EL (cell line): ENCODE measurements at regions not wholly inside any gene's neighbourhood (a gene's known extent, or its start where the extent isn't known, plus 50 kb on each side); places are given as distances from the start of the nearest gene placed in this dataset.

Experiments
- DNase-seq: peaks from one replicate; pipeline ENCODE4 v3.0.0-alpha.2; 2016

DNA sequence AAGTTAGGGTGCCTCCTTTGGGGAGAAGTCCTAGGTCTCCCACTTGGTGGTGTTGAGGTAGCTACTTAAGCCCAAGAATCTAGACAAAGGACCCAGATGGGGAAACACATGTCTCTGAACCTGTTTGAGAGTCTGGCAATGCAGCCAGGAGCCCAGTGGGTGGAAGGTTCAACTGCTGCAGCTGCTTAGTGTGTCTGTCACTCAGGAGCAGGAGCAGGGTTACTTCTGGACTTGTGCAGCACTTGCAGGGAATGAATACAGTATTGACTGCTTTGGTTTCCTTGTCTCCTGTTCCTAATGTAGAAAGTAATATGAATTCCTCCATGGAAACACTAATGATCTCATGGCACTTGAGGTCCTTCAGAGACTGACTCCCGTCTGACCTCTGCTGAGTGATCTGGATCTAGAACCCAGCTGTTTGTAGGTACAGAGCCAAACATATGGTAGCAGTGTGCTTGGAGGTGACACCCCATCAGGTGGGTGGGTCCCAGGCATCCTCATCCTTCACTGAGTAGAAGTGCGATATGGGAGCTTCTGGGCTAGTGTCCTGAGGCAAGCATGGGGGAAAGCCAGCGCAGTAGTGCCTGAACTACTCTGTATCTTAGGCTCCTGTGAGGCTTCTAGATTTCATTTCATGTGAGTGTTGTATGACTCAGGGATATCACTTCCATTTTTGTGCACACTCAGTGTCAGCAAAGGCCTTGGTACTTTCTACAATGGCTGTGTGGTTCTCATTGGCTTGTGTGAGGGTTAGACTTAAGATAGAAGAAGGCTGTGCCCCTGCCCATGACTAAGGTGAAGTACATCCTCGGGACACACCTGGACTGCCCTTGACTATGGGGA lies 85.0 kb upstream of the WDR1 start:
- no peak for DNase-seq

GRCh38 chr4:10200869-10201268 lies 84.3 kb upstream of the WDR1 start:
- no peak for DNase-seq

DNA sequence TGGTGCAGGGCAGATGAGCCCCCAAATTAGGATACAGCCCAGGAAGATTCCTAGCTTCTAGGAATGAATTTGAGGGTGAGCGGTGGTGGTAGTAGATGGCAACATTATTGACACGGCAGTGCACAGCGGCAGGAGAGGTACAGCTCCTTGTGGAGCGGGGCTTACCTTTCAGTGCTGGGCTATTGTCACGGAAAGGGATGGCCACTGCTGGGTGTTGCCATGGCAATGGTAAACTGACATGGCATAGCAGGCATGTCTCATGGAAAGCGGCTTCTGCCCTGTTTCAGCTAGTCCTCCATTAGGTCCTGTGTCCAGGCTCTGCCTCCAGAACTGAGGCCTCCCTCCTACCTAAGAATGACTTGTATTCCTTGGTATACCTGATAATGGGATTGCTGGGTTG lies 81.8 kb upstream of the WDR1 start:
- no peak for DNase-seq

- no peak for DNase-seq
Measured at GRCh38 chr4:10197952-10198351, 81.4 kb upstream of the WDR1 start.

DNA sequence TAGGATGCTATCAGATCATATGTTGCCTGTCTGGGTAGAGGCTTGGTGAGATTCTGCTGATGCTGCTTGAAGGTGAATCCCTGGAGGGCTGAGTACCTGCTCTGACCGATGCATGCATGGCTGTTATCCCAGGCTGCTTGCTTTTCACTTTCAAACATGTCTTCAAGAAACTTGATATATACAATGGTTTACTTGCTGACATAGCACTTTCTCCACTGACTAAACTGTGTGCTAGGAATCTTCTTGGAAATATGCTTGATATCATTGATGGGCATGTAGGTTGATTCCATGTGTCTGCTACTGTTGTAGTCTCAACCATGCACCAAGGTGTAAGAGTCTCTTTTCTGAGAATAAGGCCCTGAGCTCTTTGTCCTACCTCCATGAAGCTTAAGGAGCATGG lies 79.6 kb upstream of the WDR1 start:
- no peak for DNase-seq

GRCh38 chr4:10192331-10192730 lies 75.7 kb upstream of the WDR1 start:
- DNase-seq: no peak

DNA sequence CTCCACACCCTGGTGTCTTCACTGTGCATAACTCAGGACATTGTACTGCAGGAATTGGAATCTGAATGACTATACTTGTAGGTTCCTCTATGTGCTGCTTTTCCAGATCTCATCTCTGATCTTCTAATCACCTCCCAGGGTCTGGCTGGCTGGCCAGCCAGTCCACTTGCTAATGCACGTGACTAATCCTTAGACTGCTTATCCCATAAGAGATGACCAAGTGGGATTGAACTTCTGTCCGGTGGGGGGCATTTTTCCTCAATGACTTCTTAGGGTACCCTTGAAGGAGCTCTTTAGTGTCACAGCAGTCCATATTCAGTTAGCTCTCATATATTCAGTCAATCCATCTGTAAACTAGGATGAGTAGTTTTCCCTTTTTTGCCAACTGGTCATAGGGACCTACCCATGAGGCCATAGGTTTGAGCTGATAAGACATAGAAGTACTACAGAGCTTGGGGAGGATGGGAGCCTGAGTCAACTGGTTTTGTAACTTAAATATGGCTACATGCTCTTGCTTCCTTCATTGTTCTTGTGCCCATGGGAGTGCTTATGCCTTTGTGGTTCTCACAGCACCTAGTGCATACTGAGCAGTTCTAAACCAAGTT lies 71.9 kb upstream of the WDR1 start:
- no peak for DNase-seq

DNA sequence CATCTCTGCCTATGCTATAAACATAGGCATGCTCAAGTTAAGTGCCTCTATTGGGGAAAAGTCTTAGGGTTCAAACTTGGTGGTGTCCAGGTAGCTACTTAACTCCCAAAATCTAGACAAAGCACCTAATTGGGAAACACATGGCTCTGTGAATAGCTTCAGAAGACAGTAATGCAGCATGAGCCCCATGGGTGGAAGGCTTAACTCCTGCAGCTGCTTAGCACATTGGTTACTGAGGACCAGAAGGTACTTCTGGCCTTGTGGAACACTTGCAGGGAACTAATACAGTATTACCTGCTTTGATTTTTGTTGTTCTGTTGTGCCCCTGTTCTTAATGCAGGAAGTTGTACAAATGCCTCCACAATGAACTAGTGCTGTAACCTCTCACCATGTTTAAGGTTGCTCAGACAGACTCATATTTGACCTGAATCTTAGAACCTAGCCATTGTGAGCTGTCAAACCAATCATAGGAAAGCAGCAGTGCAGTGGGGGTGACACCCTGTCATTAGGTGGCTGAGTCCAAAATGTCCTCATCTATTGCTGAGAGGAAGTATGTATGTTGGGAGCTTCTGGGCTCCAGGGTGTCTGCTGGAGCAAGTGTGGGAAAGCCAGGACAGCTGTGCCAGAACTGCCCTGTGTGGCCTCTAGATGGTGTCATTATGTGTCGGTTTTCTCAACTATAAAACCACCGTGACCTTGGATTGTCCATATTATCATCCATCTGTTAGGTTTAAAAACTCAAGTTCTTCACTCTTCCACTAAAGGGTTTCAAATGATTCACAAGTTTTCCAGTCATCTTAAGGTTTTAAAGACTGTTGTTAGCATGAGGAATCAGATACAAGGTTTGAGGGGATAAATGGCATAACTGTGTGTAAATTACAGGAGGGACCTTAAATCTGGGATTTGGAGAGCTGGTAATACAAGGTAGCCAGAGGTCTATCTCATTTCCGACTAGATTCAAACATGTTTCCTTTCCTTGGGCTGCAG lies 69.9 kb upstream of the WDR1 start:
- peak; percentile 45 for DNase-seq

GRCh38 chr4:10185518-10186227 lies 69.1 kb upstream of the WDR1 start:
- DNase-seq: peak; percentile 50

DNA sequence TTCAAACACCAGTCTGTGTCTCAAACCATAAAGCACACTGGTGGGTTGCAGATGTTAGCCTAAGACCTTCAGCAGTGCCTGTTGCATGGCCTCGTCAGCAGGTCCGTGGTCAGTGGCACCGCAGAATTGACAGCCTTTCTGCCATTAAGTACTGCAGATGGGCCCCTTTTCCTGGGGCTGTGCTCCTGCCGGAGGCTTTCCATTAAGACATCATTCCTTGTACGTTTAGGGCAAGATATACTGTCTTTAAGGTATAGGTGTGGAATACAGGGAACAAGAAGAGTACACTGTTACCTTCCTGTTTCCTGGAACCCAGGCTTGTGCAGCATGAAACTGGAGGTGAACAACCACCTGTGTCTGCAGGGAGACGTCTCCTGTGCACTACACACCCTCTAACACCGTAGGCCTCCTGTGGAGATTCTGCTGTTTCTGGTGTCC lies 67.9 kb upstream of the WDR1 start:
- no peak for DNase-seq

DNA sequence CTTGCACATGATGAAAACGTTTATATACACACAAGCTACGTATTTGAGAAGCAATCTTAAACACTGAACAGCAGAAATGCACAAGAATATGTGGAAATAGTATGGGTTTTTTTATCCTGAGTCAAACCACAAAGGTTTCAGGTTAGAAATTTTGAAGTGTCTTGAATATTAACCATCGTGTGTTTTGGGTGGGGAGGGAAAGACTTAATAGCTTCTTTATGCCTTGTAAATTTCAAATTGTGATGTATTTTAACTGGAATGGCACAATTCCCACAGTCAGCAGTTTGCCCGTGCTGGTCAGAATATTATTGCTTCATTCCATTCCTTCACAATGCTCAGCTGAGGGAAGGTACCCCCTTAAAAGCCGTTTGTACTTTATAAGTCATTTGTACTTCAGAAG lies 67.4 kb upstream of the WDR1 start:
- peak; percentile 75 for DNase-seq

GRCh38 chr4:10183462-10183861 lies 66.9 kb upstream of the WDR1 start:
- no peak for DNase-seq

- no peak for DNase-seq
Measured at GRCh38 chr4:10182446-10183424, 66.1 kb upstream of the WDR1 start.

DNA sequence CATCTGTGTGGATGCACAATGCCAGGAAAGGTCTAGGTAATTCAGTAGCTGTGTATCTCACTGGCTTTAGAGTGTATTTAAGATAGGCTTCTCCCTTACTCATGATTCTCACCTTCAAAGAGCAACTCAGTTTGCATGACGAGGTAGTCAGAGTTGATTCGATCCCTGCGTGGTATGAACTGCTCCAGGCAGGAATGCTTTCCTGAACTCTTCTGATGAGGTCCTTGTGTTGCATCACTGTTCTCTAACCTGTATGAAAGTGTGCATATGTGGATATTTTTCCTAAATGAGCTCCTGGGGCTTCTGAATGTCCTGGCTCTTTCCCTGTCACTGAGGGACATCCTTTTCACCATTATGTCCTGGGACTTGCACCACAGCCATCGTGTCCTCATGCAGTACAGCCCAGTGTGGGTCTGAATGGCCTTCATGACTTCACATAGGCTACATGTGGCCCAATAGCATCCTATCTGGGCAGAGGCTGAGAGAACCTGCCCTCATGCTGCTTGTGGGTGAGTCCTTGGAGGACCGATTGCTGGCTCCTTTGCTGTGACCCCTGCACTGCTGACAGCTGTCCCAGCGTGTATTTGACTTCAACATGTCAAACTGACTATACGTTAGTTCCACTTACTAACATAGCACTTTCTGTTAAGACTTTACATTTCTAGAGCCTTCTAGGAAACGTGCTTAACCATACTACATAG lies 65.3 kb upstream of the WDR1 start:
- no peak for DNase-seq

GRCh38 chr4:10180927-10181744 lies 64.5 kb upstream of the WDR1 start:
- peak; percentile 83 for DNase-seq

DNA sequence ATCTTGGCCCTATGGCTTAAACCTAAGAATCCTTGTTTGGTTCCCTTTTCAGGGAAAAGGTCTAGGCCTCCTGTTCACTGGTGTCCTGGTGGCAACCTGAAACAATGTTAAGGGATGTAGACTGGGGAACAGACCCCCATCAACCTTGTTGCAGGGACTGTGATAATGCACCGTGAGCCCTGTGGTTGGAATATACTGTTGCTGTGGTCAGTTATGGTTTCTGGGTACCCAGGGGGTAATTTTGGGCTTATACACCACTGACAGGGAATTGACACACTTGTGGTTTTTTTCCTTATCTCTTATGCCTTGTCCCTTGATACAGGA lies 64.0 kb upstream of the WDR1 start:
- no peak for DNase-seq

- peak; percentile 76 for DNase-seq
Measured at GRCh38 chr4:10179957-10180602, 63.5 kb upstream of the WDR1 start.

GRCh38 chr4:10178763-10179162 lies 62.2 kb upstream of the WDR1 start:
- DNase-seq: no peak

GRCh38 chr4:10175626-10176025 lies 59.0 kb upstream of the WDR1 start:
- DNase-seq: peak; percentile 49
